GM12878 (cell line): ENCODE measurements at regions not wholly inside any gene's neighbourhood (a gene's known extent, or its start where the extent isn't known, plus 50 kb on each side); places are given as distances from the start of the nearest gene placed in this dataset.

Source experiments
- ATAC-seq: fragments of 200-7000 bp; cut with Tn5 transposase; 3 replicates; pipeline ENCODE4 v1.9.1; 2020; ENCODE audit warnings: mild to moderate bottlenecking, moderate library complexity
- BruUV-seq: library from RNA; stranded (reverse); fragments of 400-500 nt; replicated peaks from 2 replicates; lab custom pipeline; 2021; lab: Mats Ljungman, UMichigan
- CTCF ChIA-PET: fragments of 300-600 bp; sonication (Branson Sonifier 250); formaldehyde crosslinking; extraction: SDS; loops from one replicate; lab custom pipeline; 2021; ENCODE audit warnings: inconsistent platforms; lab: Yijun Ruan, JAX
- POLR2A ChIA-PET: fragments of 350-600 bp; formaldehyde crosslinking; extraction: SDS; loops from one replicate; lab custom pipeline; 2021; ENCODE audit warnings: inconsistent platforms; lab: Charles Lee
- RAD21 ChIA-PET: fragments of 300-600 bp; sonication (Branson Sonifier 250); formaldehyde crosslinking; loops from one replicate; lab custom pipeline; 2023; ENCODE audit warnings: antibody characterized with exemption; ENCODE audit not compliant: unreplicated experiment; lab: Charles Lee
- SMC1A ChIA-PET: fragments of 300-600 bp; sonication (Branson Sonifier 250); formaldehyde crosslinking; loops from one replicate; lab custom pipeline; 2023; ENCODE audit not compliant: unreplicated experiment, uncharacterized antibody; lab: Charles Lee
- DNase-seq: peaks from one replicate; pipeline ENCODE4 v3.0.0-alpha.2; 2011; ENCODE audit warnings: low read depth, low spot score
- FAIRE-seq: peaks from 3 replicates; lab custom pipeline; 2011; peaks lifted over from hg19 to GRCh38; lab: Jason Lieb, UNC
- H2AFZ ChIP-seq: 2 replicates; pipeline ENCODE4 v1.6.0; 2011; ENCODE audit warnings: low read depth, low read length, control low read depth; ENCODE audit not compliant: control insufficient read depth
- H3K27ac ChIP-seq: 2 replicates; pipeline ENCODE4 v1.5.1; 2011; ENCODE audit warnings: control low read depth; ENCODE audit not compliant: control insufficient read depth, insufficient read depth
- H3K27me3 ChIP-seq, 2 experiments: replicated peaks in 1 of 2; 2 replicates each; pipeline versions ENCODE4 v1.6.0 to v1.6.1; 2011; ENCODE audit warnings: low read length in 1 of 2; ENCODE audit not compliant: control insufficient read depth in 2 of 2, insufficient read depth in 2 of 2
- H3K36me3 ChIP-seq, 2 experiments: 2 replicates each; pipeline ENCODE4 v1.5.1; 2011; ENCODE audit warnings: low read length in 1 of 2; ENCODE audit not compliant: control insufficient read depth in 2 of 2, insufficient read depth in 2 of 2
- H3K4me1 ChIP-seq: 2 replicates; pipeline ENCODE4 v1.6.1; 2011; ENCODE audit warnings: mild to moderate bottlenecking, low read length, moderate library complexity, mixed read lengths; ENCODE audit not compliant: control insufficient read depth, insufficient read depth
- H3K4me2 ChIP-seq: 2 replicates; pipeline ENCODE4 v1.6.0; 2011; ENCODE audit warnings: control low read depth; ENCODE audit not compliant: control insufficient read depth, insufficient read depth
- H3K4me3 ChIP-seq: fragments of 200-600 bp; sonication (generic); 2 replicates; pipeline ENCODE4 v1.5.1; 2016
- H3K79me2 ChIP-seq: 2 replicates; pipeline ENCODE4 v1.6.0; 2011; ENCODE audit warnings: low read length; ENCODE audit not compliant: control insufficient read depth, insufficient read depth
- H3K9ac ChIP-seq: 2 replicates; pipeline ENCODE4 v1.8.0; 2011; ENCODE audit warnings: low read length, control low read depth, mixed read lengths; ENCODE audit not compliant: control insufficient read depth, insufficient read depth
- H3K9me3 ChIP-seq: replicated peaks from 3 replicates; pipeline ENCODE4 v1.5.1; 2011; ENCODE audit warnings: mild to moderate bottlenecking, low read length; ENCODE audit not compliant: control insufficient read depth, insufficient read depth
- H4K20me1 ChIP-seq: 2 replicates; pipeline ENCODE4 v1.6.0; 2011; ENCODE audit not compliant: control insufficient read depth, insufficient read depth
- ASH2L ChIP-seq: fragments of 300-600, 200-600 bp; sonication (generic); IDR thresholded peaks from 2 replicates; pipeline ENCODE4 v1.6.1; 2017; ENCODE audit warnings: low read depth, mild to moderate bottlenecking, borderline replicate concordance
- EP300 ChIP-seq, 2 experiments: fragments of 150-350 bp in 1 of 2; IDR thresholded peaks; 2 replicates each; pipeline ENCODE4 v1.6.1; 2011 to 2012; ENCODE audit warnings: low read depth in 2 of 2, low read length in 2 of 2, borderline replicate concordance in 1 of 2, improper control_type of control experiment in 1 of 2, inconsistent platforms in 1 of 2; ENCODE audit not compliant: control insufficient read depth in 1 of 2
- ESRRA ChIP-seq: IDR thresholded peaks from 2 replicates; pipeline ENCODE4 v1.6.1; 2012; ENCODE audit warnings: mild to moderate bottlenecking, low read length, improper control_type of control experiment
- IKZF2 ChIP-seq, 2 experiments: fragments of 450-650 bp; IDR thresholded peaks; 2 replicates each; pipeline ENCODE4 v1.6.1; 2017; ENCODE audit warnings: mild to moderate bottlenecking in 2 of 2, moderate library complexity in 2 of 2
- JUND ChIP-seq: IDR thresholded peaks from 2 replicates; pipeline ENCODE4 v1.6.1; 2012; ENCODE audit warnings: low read depth, mild to moderate bottlenecking, low read length, improper control_type of control experiment, moderate library complexity
- MTA3 ChIP-seq: IDR thresholded peaks from 2 replicates; pipeline ENCODE4 v1.6.1; 2012; ENCODE audit warnings: low read length, inconsistent platforms, borderline replicate concordance
- MYC ChIP-seq: IDR thresholded peaks from 2 replicates; pipeline ENCODE4 v1.6.1; 2011; ENCODE audit warnings: mild to moderate bottlenecking, low read length, moderate library complexity, inconsistent platforms; ENCODE audit not compliant: insufficient read depth, insufficient replicate concordance, insufficient read length, severe bottlenecking
- NR2C2 ChIP-seq: IDR thresholded peaks from 2 replicates; pipeline ENCODE4 v1.6.1; 2011; ENCODE audit warnings: borderline replicate concordance, low read depth; ENCODE audit not compliant: control insufficient read depth, insufficient read length
- POU2F2 ChIP-seq: IDR thresholded peaks from 3 replicates; pipeline ENCODE4 v1.6.1; 2011; ENCODE audit warnings: low read depth, mild to moderate bottlenecking, low read length, borderline replicate concordance
- RB1 ChIP-seq: fragments of 450-650 bp; formaldehyde crosslinking; IDR thresholded peaks from 2 replicates; pipeline ENCODE4 v1.6.1; 2017; ENCODE audit warnings: mild to moderate bottlenecking, borderline replicate concordance
- REST ChIP-seq: IDR thresholded peaks from 2 replicates; pipeline ENCODE4 v1.6.1; 2012; ENCODE audit warnings: mild to moderate bottlenecking, low read depth, low read length
- SMARCA5 ChIP-seq: fragments of 450-650 bp; IDR thresholded peaks from 2 replicates; pipeline ENCODE4 v1.6.1; 2017; ENCODE audit warnings: mild to moderate bottlenecking
- SREBF1 ChIP-seq: IDR thresholded peaks from 2 replicates; pipeline ENCODE4 v1.6.1; 2012; ENCODE audit warnings: mild to moderate bottlenecking, low read length
- SUPT20H ChIP-seq: IDR thresholded peaks from 2 replicates; pipeline ENCODE4 v1.6.1; 2011; ENCODE audit warnings: low read depth, mild to moderate bottlenecking, low read length, moderate library complexity, borderline replicate concordance; ENCODE audit not compliant: control insufficient read depth
- SUZ12 ChIP-seq: fragments of 200-600 bp; sonication (generic); IDR thresholded peaks from one replicate; pipeline ENCODE4 v1.6.1; 2018; ENCODE audit warnings: antibody characterized with exemption, mild to moderate bottlenecking; ENCODE audit not compliant: unreplicated experiment
- ZNF622 ChIP-seq: fragments of 450-650 bp; IDR thresholded peaks from 2 replicates; pipeline ENCODE4 v1.6.1; 2017; ENCODE audit warnings: mild to moderate bottlenecking, inconsistent platforms
- ZZZ3 ChIP-seq: IDR thresholded peaks from 2 replicates; pipeline ENCODE4 v1.6.1; 2011; ENCODE audit warnings: low read depth; ENCODE audit not compliant: control insufficient read depth, insufficient read length
- WGBS: methylation state at CpG from one replicate; pipeline ENCODE4 v1.1.6; 2016; ENCODE audit warnings: low lambda C conversion rate; ENCODE audit not compliant: insufficient replicate concordance, insufficient coverage; ENCODE audit errors: missing lambda C conversion rate; 5-methylcytosine and 5-hydroxymethylcytosine counted together
- in situ Hi-C: fragments of 300-500 bp; cut with MboI; formaldehyde crosslinking; loops from 9 replicates; pipeline ENCODE4 v1.14.3; 2018; ENCODE audit warnings: mixed read lengths
- intact Hi-C: fragments of 100-400 bp; cut with micrococcal nuclease; formaldehyde crosslinking; loops from one replicate; pipeline ENCODE4 v1.14.2; 2022; ENCODE audit not compliant: unreplicated experiment
- TF ChIP-seq, protein P1 (sequence below): IDR thresholded peaks from 2 replicates; pipeline ENCODE4 v1.6.1; 2011; ENCODE audit warnings: borderline replicate concordance, low read depth, mild to moderate bottlenecking, moderate library complexity, low read length; ENCODE audit not compliant: insufficient read depth, poor library complexity, severe bottlenecking

DNA sequence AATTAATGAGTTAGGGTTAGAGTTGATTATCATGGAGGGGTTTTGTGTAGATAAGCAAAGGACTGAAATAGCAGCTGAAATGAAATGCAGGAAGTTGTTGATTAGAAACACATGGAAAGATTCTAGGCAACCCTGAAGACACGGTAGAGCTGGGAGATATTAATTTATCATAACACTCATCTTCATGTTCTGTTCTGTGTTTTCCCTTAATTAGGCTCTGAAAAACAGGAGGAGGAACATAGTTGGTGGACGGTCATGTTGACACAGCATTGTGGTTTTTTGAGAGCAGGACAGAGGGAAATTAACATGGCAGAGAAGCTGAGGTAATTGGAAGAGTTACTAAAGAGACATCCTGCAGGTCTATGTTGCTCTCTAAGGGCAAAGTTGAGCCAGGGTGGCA lies 138.8 kb upstream of the UBASH3B start (continued):
- TF ChIP-seq, protein P1, sequence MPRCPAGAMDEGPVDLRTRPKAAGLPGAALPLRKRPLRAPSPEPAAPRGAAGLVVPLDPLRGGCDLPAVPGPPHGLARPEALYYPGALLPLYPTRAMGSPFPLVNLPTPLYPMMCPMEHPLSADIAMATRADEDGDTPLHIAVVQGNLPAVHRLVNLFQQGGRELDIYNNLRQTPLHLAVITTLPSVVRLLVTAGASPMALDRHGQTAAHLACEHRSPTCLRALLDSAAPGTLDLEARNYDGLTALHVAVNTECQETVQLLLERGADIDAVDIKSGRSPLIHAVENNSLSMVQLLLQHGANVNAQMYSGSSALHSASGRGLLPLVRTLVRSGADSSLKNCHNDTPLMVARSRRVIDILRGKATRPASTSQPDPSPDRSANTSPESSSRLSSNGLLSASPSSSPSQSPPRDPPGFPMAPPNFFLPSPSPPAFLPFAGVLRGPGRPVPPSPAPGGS = no peak
- TF ChIP-seq SUZ12 (no peak), IKZF2 (IDR thresholded peaks at IDR 0.05) (no peak), EP300 (IDR thresholded peaks at IDR 0.05; ENCODE audit: borderline replicate concordance in 1 of 2, control insufficient read depth in 1 of 2, low read depth in 2 of 2, low read length in 2 of 2) (no peak), SMARCA5 (no peak), ESRRA (no peak), REST (no peak)

DNA sequence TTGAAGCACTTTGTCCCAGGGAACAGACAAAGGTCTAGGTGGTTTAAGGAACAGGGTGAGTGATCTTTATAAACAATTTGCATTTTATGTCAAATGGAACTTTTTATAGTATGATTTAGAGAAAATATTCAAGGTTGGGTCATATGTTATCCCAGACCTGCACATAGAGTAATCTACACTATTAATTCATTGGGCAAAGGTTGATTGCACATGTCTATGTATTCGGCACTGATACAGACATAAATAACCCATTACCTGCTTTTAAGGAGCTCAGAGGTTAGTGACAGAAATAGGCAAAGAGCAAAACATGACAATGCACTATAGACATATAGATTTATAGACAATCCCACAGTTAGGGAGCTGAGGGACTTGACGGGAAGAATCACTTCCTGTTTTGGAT lies 141.5 kb upstream of the UBASH3B start:
- H3K36me3 ChIP-seq = no peaks in the 10 kb centered on the region
- BruUV-seq = no TSS peak
- no peaks in the 10 kb centered on the region for H4K20me1 ChIP-seq
- SMC1A ChIA-PET = no interaction called here
- in situ Hi-C loops = no loop called here
- no peak for ATAC-seq
- H3K9me3 ChIP-seq = no peaks in the 10 kb centered on the region
- no peaks in the 10 kb centered on the region for H3K79me2 ChIP-seq
- H2AFZ ChIP-seq = no peak overlapping the region
- DNase-seq = no peak
- FAIRE-seq = no peak
- RAD21 ChIA-PET = no interaction called here
- no peaks in the 10 kb centered on the region for H3K4me1 ChIP-seq
- no peak overlapping the region for H3K27ac ChIP-seq
- no peak overlapping the region for H3K4me2 ChIP-seq
- POLR2A ChIA-PET = no interaction called here
- H3K9ac ChIP-seq = no peak overlapping the region
- H3K4me3 ChIP-seq = no peak overlapping the region
- WGBS = 3% methylated on average over 2 of the region's 2 CpGs
- intact Hi-C loops = no loop called here
- H3K27me3 ChIP-seq = no peaks in the 10 kb centered on the region; a peak in 1 of 4 replicates
- CTCF ChIA-PET = no interaction called here
- TF ChIP-seq MYC = no peak
- no peak for TF ChIP-seq ZZZ3
- TF ChIP-seq SREBF1 = no peak
- TF ChIP-seq ASH2L = no peak
- TF ChIP-seq SUPT20H = no peak
- TF ChIP-seq ZNF622 = no peak
- no peak for TF ChIP-seq MTA3
- TF ChIP-seq NR2C2 = no peak
- no peak for TF ChIP-seq JUND
- TF ChIP-seq RB1 = no peak
- no peak for TF ChIP-seq SMARCA5
- no peak for TF ChIP-seq POU2F2
